Stimulated activated memory B cell treated with anti-CD40 and anti-IgM and Interleukin-4, amounts not matched to agents 10 μg/mL and 1 μg/mL and 100 μg/mL, for 72 hours (primary cell): ENCODE measurements at regions not wholly inside any gene's neighbourhood (a gene's known extent, or its start where the extent isn't known, plus 50 kb on each side); places are given as distances from the start of the nearest gene placed in this dataset.
"Not testable (repeated sequence)": the region's sequence is repeated elsewhere in the genome, so short reads cannot be mapped to it uniquely, and the experiment has no call there.

Source experiments
- ATAC-seq: fragments of 150-1000 bp; cut with Tn5 transposase; 2 replicates; pipeline ENCODE4 v1.10.0; 2021
- H3K27ac Mint-ChIP-seq: one replicate; pipeline ENCODE4 v1.8.0; 2022; ENCODE audit warnings: mild to moderate bottlenecking, mixed read lengths
- H3K27me3 Mint-ChIP-seq: one replicate; pipeline ENCODE4 v1.8.0; 2022; ENCODE audit warnings: mixed read lengths
- H3K36me3 Mint-ChIP-seq: one replicate; pipeline ENCODE4 v1.8.0; 2022; ENCODE audit warnings: mixed read lengths
- H3K4me1 Mint-ChIP-seq: one replicate; pipeline ENCODE4 v1.8.0; 2022; ENCODE audit warnings: mixed read lengths
- H3K4me3 Mint-ChIP-seq: one replicate; pipeline ENCODE4 v1.8.0; 2022; ENCODE audit warnings: mild to moderate bottlenecking, moderate library complexity, mixed read lengths
- H3K9me3 Mint-ChIP-seq: one replicate; pipeline ENCODE4 v1.8.0; 2022; ENCODE audit warnings: mixed read lengths

GRCh38 chr19:28541602-28542393 lies 671.2 kb downstream of the UQCRFS1 start:
- no peaks in the 10 kb centered on the region for H3K27me3 Mint-ChIP-seq
- no peak overlapping the region for H3K4me3 Mint-ChIP-seq
- H3K9me3 Mint-ChIP-seq, result peaks cover 13% of the 10 kb centered on the region
- no peak for ATAC-seq
- H3K36me3 Mint-ChIP-seq, result no peaks in the 10 kb centered on the region
- no peaks in the 10 kb centered on the region for H3K4me1 Mint-ChIP-seq
- H3K27ac Mint-ChIP-seq, result no peak overlapping the region

GRCh38 chr19:28541029-28541428 lies 671.9 kb downstream of the UQCRFS1 start:
- H3K36me3 Mint-ChIP-seq, result no peaks in the 10 kb centered on the region
- H3K27ac Mint-ChIP-seq, result no peak overlapping the region
- H3K9me3 Mint-ChIP-seq, result peaks cover 9% of the 10 kb centered on the region
- H3K4me1 Mint-ChIP-seq, result no peaks in the 10 kb centered on the region
- H3K27me3 Mint-ChIP-seq, result no peaks in the 10 kb centered on the region
- H3K4me3 Mint-ChIP-seq, result no peak overlapping the region
- ATAC-seq, result no peak

- ATAC-seq, H3K27me3 Mint-ChIP-seq: not testable (repeated sequence)
- peaks cover 13% of the 10 kb centered on the region for H3K9me3 Mint-ChIP-seq
Measured at GRCh38 chr19:28540385-28540784, 672.6 kb downstream of the UQCRFS1 start.

GRCh38 chr19:28539759-28540158 lies 673.2 kb downstream of the UQCRFS1 start:
- Mint-ChIP-seq H3K27ac (no peak overlapping the region), H3K27me3 (no peaks in the 10 kb centered on the region), H3K4me3 (no peak overlapping the region), H3K9me3 (peaks cover 15% of the 10 kb centered on the region), H3K36me3 (no peaks in the 10 kb centered on the region), H3K4me1 (no peaks in the 10 kb centered on the region)
- ATAC-seq, result no peak

More at GRCh38 chr19:28540385-28540784, 672.6 kb downstream of the UQCRFS1 start:
- H3K4me3 Mint-ChIP-seq, H3K36me3 Mint-ChIP-seq, H3K27ac Mint-ChIP-seq, H3K4me1 Mint-ChIP-seq: not testable (repeated sequence)

- not testable (repeated sequence) for H3K27ac Mint-ChIP-seq, ATAC-seq, H3K36me3 Mint-ChIP-seq, H3K4me1 Mint-ChIP-seq, H3K27me3 Mint-ChIP-seq, H3K4me3 Mint-ChIP-seq
- peaks cover 15% of the 10 kb centered on the region for H3K9me3 Mint-ChIP-seq
Measured at GRCh38 chr19:28538579-28538978, 674.4 kb downstream of the UQCRFS1 start.

GRCh38 chr19:28537896-28538295 lies 675.1 kb downstream of the UQCRFS1 start:
- H3K9me3 Mint-ChIP-seq, result peaks cover 15% of the 10 kb centered on the region
- H3K27me3 Mint-ChIP-seq, result no peaks in the 10 kb centered on the region
- ATAC-seq, result no peak
- H3K4me3 Mint-ChIP-seq, result no peak overlapping the region
- H3K4me1 Mint-ChIP-seq, result no peaks in the 10 kb centered on the region
- no peak overlapping the region for H3K27ac Mint-ChIP-seq
- H3K36me3 Mint-ChIP-seq, result no peaks in the 10 kb centered on the region

GRCh38 chr19:28537079-28537478 lies 675.9 kb downstream of the UQCRFS1 start:
- no peaks in the 10 kb centered on the region for H3K36me3 Mint-ChIP-seq
- no peak overlapping the region for H3K4me3 Mint-ChIP-seq
- no peaks in the 10 kb centered on the region for H3K27me3 Mint-ChIP-seq
- no peak overlapping the region for H3K27ac Mint-ChIP-seq
- ATAC-seq, result no peak
- peaks cover 18% of the 10 kb centered on the region for H3K9me3 Mint-ChIP-seq
- H3K4me1 Mint-ChIP-seq, result no peaks in the 10 kb centered on the region

- Mint-ChIP-seq H3K4me1 (no peaks in the 10 kb centered on the region), H3K27ac (no peak overlapping the region), H3K4me3 (no peak overlapping the region), H3K27me3 (no peaks in the 10 kb centered on the region), H3K9me3 (peaks cover 13% of the 10 kb centered on the region), H3K36me3 (no peaks in the 10 kb centered on the region)
- ATAC-seq, result no peak
Measured at GRCh38 chr19:28535352-28535775, 677.6 kb downstream of the UQCRFS1 start.

- H3K36me3 Mint-ChIP-seq, result no peaks in the 10 kb centered on the region
- no peak overlapping the region for H3K27ac Mint-ChIP-seq
- H3K27me3 Mint-ChIP-seq, result no peaks in the 10 kb centered on the region
- no peak overlapping the region for H3K4me3 Mint-ChIP-seq
- H3K4me1 Mint-ChIP-seq, result no peaks in the 10 kb centered on the region
- no peak for ATAC-seq
- H3K9me3 Mint-ChIP-seq, result peaks cover 13% of the 10 kb centered on the region
Measured at GRCh38 chr19:28534766-28535351, 678.1 kb downstream of the UQCRFS1 start.

GRCh38 chr19:28532765-28533341 lies 680.1 kb downstream of the UQCRFS1 start:
- H3K4me1 Mint-ChIP-seq, result no peaks in the 10 kb centered on the region
- H3K4me3 Mint-ChIP-seq, result no peak overlapping the region

GRCh38 chr19:28531979-28532378 lies 681.0 kb downstream of the UQCRFS1 start:
- no peaks in the 10 kb centered on the region for H3K27me3 Mint-ChIP-seq
- H3K36me3 Mint-ChIP-seq, result no peaks in the 10 kb centered on the region
- no peak overlapping the region for H3K4me3 Mint-ChIP-seq
- H3K4me1 Mint-ChIP-seq, result no peaks in the 10 kb centered on the region
- no peak for ATAC-seq
- peaks cover 8% of the 10 kb centered on the region for H3K9me3 Mint-ChIP-seq
- H3K27ac Mint-ChIP-seq, result no peak overlapping the region

More at GRCh38 chr19:28532765-28533341, 680.1 kb downstream of the UQCRFS1 start:
- H3K9me3 Mint-ChIP-seq, result peaks cover 10% of the 10 kb centered on the region
- no peak for ATAC-seq
- H3K27me3 Mint-ChIP-seq, result no peaks in the 10 kb centered on the region
- no peaks in the 10 kb centered on the region for H3K36me3 Mint-ChIP-seq
- H3K27ac Mint-ChIP-seq, result no peak overlapping the region

GRCh38 chr19:28530406-28531035 lies 682.4 kb downstream of the UQCRFS1 start:
- H3K9me3 Mint-ChIP-seq, result peaks cover 6% of the 10 kb centered on the region
- H3K27me3 Mint-ChIP-seq, result no peaks in the 10 kb centered on the region
- H3K36me3 Mint-ChIP-seq, result no peaks in the 10 kb centered on the region
- no peak overlapping the region for H3K27ac Mint-ChIP-seq
- no peak overlapping the region for H3K4me3 Mint-ChIP-seq
- no peaks in the 10 kb centered on the region for H3K4me1 Mint-ChIP-seq
- no peak for ATAC-seq

- H3K9me3 Mint-ChIP-seq, result no peaks in the 10 kb centered on the region
- H3K27me3 Mint-ChIP-seq, result no peaks in the 10 kb centered on the region
- no peak for ATAC-seq
- no peak overlapping the region for H3K27ac Mint-ChIP-seq
- no peaks in the 10 kb centered on the region for H3K4me1 Mint-ChIP-seq
- no peak overlapping the region for H3K4me3 Mint-ChIP-seq
- no peaks in the 10 kb centered on the region for H3K36me3 Mint-ChIP-seq
Measured at GRCh38 chr19:28526038-28526437, 686.9 kb downstream of the UQCRFS1 start.

GRCh38 chr19:28523619-28524018 lies 689.3 kb downstream of the UQCRFS1 start:
- H3K4me1 Mint-ChIP-seq, result no peaks in the 10 kb centered on the region
- ATAC-seq, result no peak

GRCh38 chr19:28522545-28522922 lies 690.4 kb downstream of the UQCRFS1 start:
- no peak overlapping the region for H3K4me3 Mint-ChIP-seq

More at GRCh38 chr19:28523619-28524018, 689.3 kb downstream of the UQCRFS1 start:
- H3K36me3 Mint-ChIP-seq, result no peaks in the 10 kb centered on the region
- H3K4me3 Mint-ChIP-seq, result no peak overlapping the region
- no peaks in the 10 kb centered on the region for H3K27me3 Mint-ChIP-seq
- no peak overlapping the region for H3K27ac Mint-ChIP-seq
- peaks cover 1% of the 10 kb centered on the region for H3K9me3 Mint-ChIP-seq

More at GRCh38 chr19:28522545-28522922, 690.4 kb downstream of the UQCRFS1 start:
- no peak overlapping the region for H3K27ac Mint-ChIP-seq
- peaks cover 2% of the 10 kb centered on the region for H3K9me3 Mint-ChIP-seq
- no peaks in the 10 kb centered on the region for H3K4me1 Mint-ChIP-seq
- H3K36me3 Mint-ChIP-seq, result no peaks in the 10 kb centered on the region
- H3K27me3 Mint-ChIP-seq, result no peaks in the 10 kb centered on the region
- ATAC-seq, result no peak
